Mesendoderm (in vitro differentiated cells): ENCODE measurements at regions not wholly inside any gene's neighbourhood (a gene's known extent, or its start where the extent isn't known, plus 50 kb on each side); places are given as distances from the start of the nearest gene placed in this dataset.

Experiments
- DNase-seq: peaks from one replicate; pipeline ENCODE4 v3.0.0; 2013
- H2AK5ac ChIP-seq: 2 replicates; pipeline ENCODE4 v1.6.1; 2013; ENCODE audit warnings: low read length, inconsistent platforms
- H2BK120ac ChIP-seq: 2 replicates; pipeline ENCODE4 v1.6.1; 2013; ENCODE audit warnings: low read depth, mild to moderate bottlenecking, low read length, moderate library complexity, mixed read lengths
- H2BK15ac ChIP-seq: replicated peaks from 2 replicates; pipeline ENCODE4 v1.6.1; 2013; ENCODE audit warnings: low read depth, mild to moderate bottlenecking, moderate library complexity
- H2BK5ac ChIP-seq: 2 replicates; pipeline ENCODE4 v1.6.1; 2013; ENCODE audit warnings: low read length, inconsistent platforms
- H3K18ac ChIP-seq: 2 replicates; pipeline ENCODE4 v1.6.1; 2013; ENCODE audit warnings: mild to moderate bottlenecking, low read length, mixed read lengths
- H3K23ac ChIP-seq: one replicate; pipeline ENCODE4 v1.6.1; 2013; ENCODE audit warnings: low read length
- H3K27ac ChIP-seq: 2 replicates; pipeline ENCODE4 v1.5.1; 2013; ENCODE audit warnings: low read depth, mild to moderate bottlenecking, inconsistent platforms, low read length, moderate library complexity
- H3K27me3 ChIP-seq: 2 replicates; pipeline ENCODE4 v1.6.1; 2013; ENCODE audit warnings: low read length, control low read depth, mild to moderate bottlenecking, inconsistent platforms; ENCODE audit not compliant: insufficient read depth, poor library complexity
- H3K36me3 ChIP-seq: 2 replicates; pipeline ENCODE4 v1.6.1; 2013; ENCODE audit warnings: low read length, inconsistent platforms; ENCODE audit not compliant: control insufficient read depth, insufficient read depth
- H3K4ac ChIP-seq: one replicate; pipeline ENCODE4 v1.6.1; 2013; ENCODE audit warnings: low read depth, mild to moderate bottlenecking, low read length, moderate library complexity
- H3K4me1 ChIP-seq: 2 replicates; pipeline ENCODE4 v1.6.1; 2013; ENCODE audit warnings: low read depth, low read length, inconsistent platforms; ENCODE audit not compliant: control insufficient read depth
- H3K4me2 ChIP-seq: 2 replicates; pipeline ENCODE4 v1.6.1; 2013; ENCODE audit warnings: low read length
- H3K4me3 ChIP-seq: 2 replicates; pipeline ENCODE4 v1.5.1; 2013; ENCODE audit warnings: mild to moderate bottlenecking, low read length
- H3K56ac ChIP-seq: one replicate; pipeline ENCODE4 v1.6.1; 2013; ENCODE audit warnings: low read length
- H3K79me1 ChIP-seq: 2 replicates; pipeline ENCODE4 v1.6.1; 2013; ENCODE audit warnings: low read length, inconsistent platforms
- H3K79me2 ChIP-seq: 2 replicates; pipeline ENCODE4 v1.6.1; 2013; ENCODE audit warnings: mild to moderate bottlenecking, low read length; ENCODE audit not compliant: control insufficient read depth, insufficient read depth
- H3K9ac ChIP-seq: 2 replicates; pipeline ENCODE4 v1.6.1; 2013; ENCODE audit warnings: low read length, inconsistent platforms
- H4K5ac ChIP-seq: one replicate; pipeline ENCODE4 v1.6.1; 2013; ENCODE audit warnings: low read length
- H4K8ac ChIP-seq: one replicate; pipeline ENCODE4 v1.6.1; 2013; ENCODE audit warnings: low read depth, mild to moderate bottlenecking, control low read depth, low read length, moderate library complexity
- WGBS: extraction: QIAGEN DNeasy Blood & Tissue Kit; methylation state at CpG from one replicate; pipeline ENCODE4 v1.1.7; 2013; ENCODE audit warnings: low lambda C conversion rate, missing lambda C conversion rate; ENCODE audit not compliant: insufficient coverage; ENCODE audit errors: extremely low coverage; 5-methylcytosine and 5-hydroxymethylcytosine counted together

DNA sequence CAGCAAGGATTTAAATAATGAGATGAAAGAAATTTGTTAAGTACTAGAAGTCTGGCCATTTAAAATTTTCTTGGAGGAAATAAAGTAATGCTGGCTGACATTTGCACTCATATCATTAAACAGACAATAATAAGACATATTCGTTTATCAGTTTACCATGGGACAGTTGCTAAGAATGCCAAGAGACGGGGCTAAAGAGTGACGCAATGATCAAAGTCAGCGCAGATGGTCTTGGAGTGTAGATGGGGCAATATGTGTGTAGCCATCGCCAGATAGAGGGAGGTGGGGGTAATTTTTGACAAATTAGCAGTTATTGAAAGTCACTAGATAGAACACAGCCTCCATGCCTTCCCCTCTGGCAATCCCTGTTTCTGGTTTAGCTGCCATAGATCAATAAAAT, 413.2 kb upstream of the JAG1 start:
- H3K27ac ChIP-seq: no peak overlapping the region
- no peaks in the 10 kb centered on the region for H3K4me1 ChIP-seq
- H3K23ac ChIP-seq: no peak overlapping the region
- no peaks in the 10 kb centered on the region for H3K79me2 ChIP-seq
- no peak overlapping the region for H3K4me3 ChIP-seq
- H3K36me3 ChIP-seq: no peaks in the 10 kb centered on the region
- DNase-seq: no peak
- H2BK120ac ChIP-seq: no peak overlapping the region
- no peak overlapping the region for H3K56ac ChIP-seq
- H3K4ac ChIP-seq: no peak overlapping the region
- H4K8ac ChIP-seq: no peak overlapping the region
- H2BK15ac ChIP-seq: no peak overlapping the region
- H3K79me1 ChIP-seq: no peaks in the 10 kb centered on the region
- no peak overlapping the region for H3K9ac ChIP-seq
- no peaks in the 10 kb centered on the region for H3K27me3 ChIP-seq
- no peak overlapping the region for H2AK5ac ChIP-seq
- H4K5ac ChIP-seq: no peak overlapping the region
- no peak overlapping the region for H3K4me2 ChIP-seq
- H3K18ac ChIP-seq: no peak overlapping the region
- no peak overlapping the region for H2BK5ac ChIP-seq
- no CpG with 5 or more reads among the region's 5 CpGs for WGBS

DNA sequence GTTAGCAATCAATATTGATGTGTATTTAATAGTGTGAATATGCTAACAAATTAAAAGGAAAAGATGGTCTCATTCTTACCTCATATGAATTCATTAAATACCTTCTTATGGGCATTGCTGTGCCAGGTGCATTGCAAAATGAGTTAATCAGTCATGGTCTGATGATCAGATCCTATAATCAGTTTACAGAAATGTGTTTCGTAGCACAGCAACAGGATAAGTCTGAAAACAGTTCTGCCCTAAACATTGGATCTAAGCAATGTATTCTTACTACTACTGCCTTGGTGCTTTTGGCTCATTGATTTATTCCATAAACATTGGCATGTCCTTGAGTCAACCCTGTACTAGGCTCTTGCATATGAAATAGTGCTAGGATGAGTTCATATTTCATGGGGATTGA, 417.0 kb upstream of the JAG1 start:
- H2BK15ac ChIP-seq: no peak overlapping the region
- no peaks in the 10 kb centered on the region for H3K27me3 ChIP-seq
- H3K4me2 ChIP-seq: no peak overlapping the region
- no peak overlapping the region for H2AK5ac ChIP-seq
- no peak overlapping the region for H3K27ac ChIP-seq
- no peak overlapping the region for H3K56ac ChIP-seq
- no peak overlapping the region for H3K23ac ChIP-seq
- H3K79me2 ChIP-seq: no peaks in the 10 kb centered on the region
- no peak overlapping the region for H3K4me3 ChIP-seq
- no peak overlapping the region for H3K9ac ChIP-seq
- H4K8ac ChIP-seq: no peak overlapping the region
- no peaks in the 10 kb centered on the region for H3K79me1 ChIP-seq
- WGBS: no CpG with 5 or more reads among the region's 1 CpG
- no peaks in the 10 kb centered on the region for H3K36me3 ChIP-seq
- no peak overlapping the region for H2BK5ac ChIP-seq
- H3K4ac ChIP-seq: no peak overlapping the region
- no peaks in the 10 kb centered on the region for H3K4me1 ChIP-seq
- no peak overlapping the region for H4K5ac ChIP-seq
- no peak for DNase-seq
- no peak overlapping the region for H2BK120ac ChIP-seq
- no peak overlapping the region for H3K18ac ChIP-seq

DNA sequence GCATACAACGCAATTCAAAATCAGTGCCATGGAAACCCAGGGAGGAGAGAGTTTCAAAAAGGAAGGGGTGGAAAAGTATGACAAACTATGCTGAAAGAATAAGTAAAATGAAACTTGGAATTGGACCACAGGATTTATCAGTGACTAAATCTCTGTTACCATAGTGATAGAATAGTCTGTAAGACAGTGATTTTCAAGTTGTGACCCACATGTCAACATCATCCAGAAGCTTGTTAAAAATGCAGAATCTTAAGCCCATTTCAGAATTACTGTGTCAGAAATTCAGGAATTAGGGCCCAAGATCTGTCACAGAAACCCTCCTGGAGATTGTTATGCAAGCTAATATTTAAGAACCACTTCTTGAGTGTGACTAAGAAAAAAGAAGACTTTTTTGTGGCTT, 417.7 kb upstream of the JAG1 start:
- no peak overlapping the region for H2AK5ac ChIP-seq
- no peak overlapping the region for H3K4me2 ChIP-seq
- H3K4ac ChIP-seq: no peak overlapping the region
- H3K9ac ChIP-seq: no peak overlapping the region
- no peaks in the 10 kb centered on the region for H3K79me1 ChIP-seq
- no peaks in the 10 kb centered on the region for H3K36me3 ChIP-seq
- H3K4me3 ChIP-seq: no peak overlapping the region
- WGBS: no CpG with 5 or more reads among the region's 1 CpG
- peak overlapping the region; percentile 36 for H2BK15ac ChIP-seq
- no peak overlapping the region for H4K5ac ChIP-seq
- no peak overlapping the region for H2BK5ac ChIP-seq
- no peak overlapping the region for H2BK120ac ChIP-seq
- H3K18ac ChIP-seq: no peak overlapping the region
- no peaks in the 10 kb centered on the region for H3K79me2 ChIP-seq
- no peak overlapping the region for H3K23ac ChIP-seq
- DNase-seq: no peak
- H3K56ac ChIP-seq: no peak overlapping the region
- no peaks in the 10 kb centered on the region for H3K27me3 ChIP-seq
- no peak overlapping the region for H4K8ac ChIP-seq
- no peak overlapping the region for H3K27ac ChIP-seq
- no peaks in the 10 kb centered on the region for H3K4me1 ChIP-seq

DNA sequence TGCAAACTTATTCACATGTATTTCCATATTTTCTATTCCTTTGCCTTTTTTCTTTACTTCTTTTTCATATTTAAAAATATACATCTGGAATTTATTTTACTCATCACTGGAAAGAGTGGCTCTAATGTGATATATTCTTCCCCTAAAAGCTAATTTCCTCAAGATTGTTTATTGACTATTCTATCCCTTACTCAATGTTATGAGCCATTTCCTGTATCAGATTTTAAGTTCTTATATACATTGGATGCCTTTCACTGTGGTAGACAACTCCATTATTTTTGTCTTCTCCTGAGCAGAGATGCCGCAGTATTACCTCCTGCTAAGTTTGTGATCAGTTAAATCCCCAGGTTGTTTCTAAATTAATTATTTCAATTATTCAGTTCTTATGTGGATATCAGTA, 418.4 kb upstream of the JAG1 start:
- H2BK120ac ChIP-seq: no peak overlapping the region
- no peak overlapping the region for H3K4me2 ChIP-seq
- H3K79me2 ChIP-seq: no peaks in the 10 kb centered on the region
- H3K4me3 ChIP-seq: no peak overlapping the region
- no peaks in the 10 kb centered on the region for H3K4me1 ChIP-seq
- no peak overlapping the region for H3K4ac ChIP-seq
- no peak overlapping the region for H2AK5ac ChIP-seq
- H4K8ac ChIP-seq: no peak overlapping the region
- no peak overlapping the region for H3K9ac ChIP-seq
- H3K23ac ChIP-seq: no peak overlapping the region
- no peak overlapping the region for H3K18ac ChIP-seq
- no peaks in the 10 kb centered on the region for H3K27me3 ChIP-seq
- no peak overlapping the region for H4K5ac ChIP-seq
- no peak overlapping the region for H2BK5ac ChIP-seq
- no peak overlapping the region for H3K56ac ChIP-seq
- no peaks in the 10 kb centered on the region for H3K36me3 ChIP-seq
- no CpG with 5 or more reads among the region's 1 CpG for WGBS
- H3K79me1 ChIP-seq: no peaks in the 10 kb centered on the region
- H3K27ac ChIP-seq: no peak overlapping the region
- no peak for DNase-seq
- no peak overlapping the region for H2BK15ac ChIP-seq

DNA sequence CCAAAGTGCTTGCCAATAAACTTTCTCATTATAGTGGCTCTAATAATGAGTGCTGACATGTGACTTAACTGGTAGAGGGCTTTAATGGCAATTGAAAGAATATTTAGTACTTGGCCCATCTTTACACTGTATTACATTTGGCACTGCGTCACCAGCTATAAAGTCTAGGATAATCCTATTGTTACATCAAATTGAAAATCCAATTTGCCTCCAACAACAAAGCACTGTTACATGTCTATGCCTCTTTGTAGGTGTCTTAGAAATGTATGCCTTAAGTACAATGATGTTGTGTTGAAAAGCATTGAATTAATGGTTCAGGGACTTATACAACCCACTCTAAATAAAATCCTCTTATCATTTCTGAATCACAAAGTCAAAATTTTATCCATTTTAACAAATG, 420.4 kb upstream of the JAG1 start:
- Histone ChIP-seq H3K56ac (no peak overlapping the region), H3K4me1 (no peaks in the 10 kb centered on the region), H4K5ac (no peak overlapping the region), H2BK15ac (no peak overlapping the region), H3K79me1 (no peaks in the 10 kb centered on the region), H2BK5ac (no peak overlapping the region), H3K4ac (no peak overlapping the region), H3K79me2 (no peaks in the 10 kb centered on the region), H3K27ac (no peak overlapping the region), H3K9ac (no peak overlapping the region), H3K27me3 (no peaks in the 10 kb centered on the region), H3K4me2 (no peak overlapping the region), H3K4me3 (no peak overlapping the region), H3K18ac (no peak overlapping the region), H3K23ac (no peak overlapping the region), H2AK5ac (no peak overlapping the region), H4K8ac (no peak overlapping the region), H3K36me3 (no peaks in the 10 kb centered on the region), H2BK120ac (no peak overlapping the region)
- WGBS: no CpG with 5 or more reads among the region's 1 CpG
- DNase-seq: no peak

DNA sequence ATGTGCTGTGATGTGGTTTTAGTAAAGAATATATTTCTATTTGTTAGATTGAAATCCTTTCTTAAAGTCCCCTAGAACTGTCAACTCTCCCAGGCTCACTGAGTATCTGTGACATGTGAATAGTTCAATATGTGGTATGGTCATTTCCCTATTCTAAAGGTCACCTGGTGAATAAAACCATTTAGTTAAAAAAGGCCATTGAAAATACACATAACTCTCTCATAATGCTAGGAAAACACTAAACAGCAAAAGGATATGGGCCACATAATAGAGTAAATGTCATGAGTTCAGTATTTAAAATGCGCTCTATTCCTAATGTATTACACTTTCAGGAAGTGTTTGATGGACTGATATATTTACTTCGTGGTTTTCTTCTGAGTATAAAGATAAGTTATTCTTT, 420.9 kb upstream of the JAG1 start:
- H3K23ac ChIP-seq: no peak overlapping the region
- H3K79me2 ChIP-seq: no peaks in the 10 kb centered on the region
- no peaks in the 10 kb centered on the region for H3K79me1 ChIP-seq
- H2BK5ac ChIP-seq: no peak overlapping the region
- no peak for DNase-seq
- H3K18ac ChIP-seq: no peak overlapping the region
- H3K9ac ChIP-seq: no peak overlapping the region
- no peak overlapping the region for H2BK120ac ChIP-seq
- no peaks in the 10 kb centered on the region for H3K4me1 ChIP-seq
- H3K4ac ChIP-seq: no peak overlapping the region
- H3K27ac ChIP-seq: no peak overlapping the region
- no peak overlapping the region for H3K4me2 ChIP-seq
- no peak overlapping the region for H3K4me3 ChIP-seq
- no peak overlapping the region for H3K56ac ChIP-seq
- H2AK5ac ChIP-seq: no peak overlapping the region
- no peak overlapping the region for H2BK15ac ChIP-seq
- no peaks in the 10 kb centered on the region for H3K36me3 ChIP-seq
- no peak overlapping the region for H4K5ac ChIP-seq
- H3K27me3 ChIP-seq: no peaks in the 10 kb centered on the region
- WGBS: no CpG with 5 or more reads among the region's 2 CpGs
- no peak overlapping the region for H4K8ac ChIP-seq
